ENCODE measurements at regions not wholly inside any gene's neighbourhood (a gene's known extent, or its start where the extent isn't known, plus 50 kb on each side); places are given as distances from the start of the nearest gene placed in this dataset.
A peak's percentile ranks its signal among the peaks of the same experiment; 100 is the strongest.

DNA sequence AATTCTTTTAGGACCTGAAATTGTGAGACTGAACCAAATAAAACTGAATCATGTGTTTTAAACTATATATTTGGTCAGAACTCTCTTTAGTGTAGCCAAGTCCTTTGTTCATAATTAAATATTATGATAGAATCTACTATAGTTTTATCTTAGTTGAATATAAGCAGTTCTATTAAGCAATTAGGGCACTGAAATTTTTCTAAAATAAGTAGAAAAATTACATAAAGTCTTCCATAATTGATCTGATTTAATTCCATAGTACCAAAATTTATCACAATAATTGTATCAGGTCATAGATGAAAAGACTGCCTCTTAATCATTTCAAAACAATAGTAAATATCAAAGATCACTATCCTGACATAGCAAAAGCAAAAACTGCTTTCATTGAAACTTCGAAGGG, 90.1 kb upstream of the BET1 start:
- Histone ChIP-seq H2AFZ (ENCODE audit: low read length) (no peak overlapping the region), H3K4me2 (ENCODE audit: extremely low read depth, insufficient read depth, low read length) (no peak overlapping the region), H3K4me1 (ENCODE audit: control insufficient read depth, extremely low read depth, insufficient read depth, low read length) (no peaks in the 10 kb centered on the region), H3K79me2 (ENCODE audit: control insufficient read depth, insufficient read depth, low read length) (no peaks in the 10 kb centered on the region), H3K27me3 (ENCODE audit: control insufficient read depth, insufficient read depth, low read length) (no peaks in the 10 kb centered on the region), H3K4me3 (replicated peaks in 1 of 4; ENCODE audit: control extremely low read depth in 1 of 4, insufficient read depth in 1 of 4, low read depth in 3 of 4, low read length in 4 of 4) (no peak overlapping the region), H3K9me3 (ENCODE audit: control insufficient read depth, insufficient read depth, low read depth, low read length) (no peaks in the 10 kb centered on the region), H3K36me3 (ENCODE audit: control insufficient read depth, insufficient read depth, low read length) (no peaks in the 10 kb centered on the region), H4K20me1 (ENCODE audit: control insufficient read depth, extremely low read depth, insufficient read depth, low read length) (no peaks in the 10 kb centered on the region), H3K9ac (ENCODE audit: insufficient read depth, low read length) (no peak overlapping the region), H3K27ac (ENCODE audit: insufficient read depth, low read length) (no peak overlapping the region)
- TF ChIP-seq, protein P1, sequence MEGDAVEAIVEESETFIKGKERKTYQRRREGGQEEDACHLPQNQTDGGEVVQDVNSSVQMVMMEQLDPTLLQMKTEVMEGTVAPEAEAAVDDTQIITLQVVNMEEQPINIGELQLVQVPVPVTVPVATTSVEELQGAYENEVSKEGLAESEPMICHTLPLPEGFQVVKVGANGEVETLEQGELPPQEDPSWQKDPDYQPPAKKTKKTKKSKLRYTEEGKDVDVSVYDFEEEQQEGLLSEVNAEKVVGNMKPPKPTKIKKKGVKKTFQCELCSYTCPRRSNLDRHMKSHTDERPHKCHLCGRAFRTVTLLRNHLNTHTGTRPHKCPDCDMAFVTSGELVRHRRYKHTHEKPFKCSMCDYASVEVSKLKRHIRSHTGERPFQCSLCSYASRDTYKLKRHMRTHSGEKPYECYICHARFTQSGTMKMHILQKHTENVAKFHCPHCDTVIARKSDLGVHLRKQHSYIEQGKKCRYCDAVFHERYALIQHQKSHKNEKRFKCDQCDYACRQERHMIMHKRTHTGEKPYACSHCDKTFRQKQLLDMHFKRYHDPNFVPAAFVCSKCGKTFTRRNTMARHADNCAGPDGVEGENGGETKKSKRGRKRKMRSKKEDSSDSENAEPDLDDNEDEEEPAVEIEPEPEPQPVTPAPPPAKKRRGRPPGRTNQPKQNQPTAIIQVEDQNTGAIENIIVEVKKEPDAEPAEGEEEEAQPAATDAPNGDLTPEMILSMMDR (conservative IDR thresholded peaks at IDR 0.05 in 1 of 2, IDR thresholded peaks at IDR 0.05 in 1 of 2; ENCODE audit: low read depth in 1 of 2, low read length in 2 of 2) = no peak
- TF ChIP-seq EZH2 (IDR thresholded peaks at IDR 0.05; ENCODE audit: low read length, missing control alignments) = no peak
- DNase-seq (ENCODE audit: low read depth in 2 of 2) = no peak

DNA sequence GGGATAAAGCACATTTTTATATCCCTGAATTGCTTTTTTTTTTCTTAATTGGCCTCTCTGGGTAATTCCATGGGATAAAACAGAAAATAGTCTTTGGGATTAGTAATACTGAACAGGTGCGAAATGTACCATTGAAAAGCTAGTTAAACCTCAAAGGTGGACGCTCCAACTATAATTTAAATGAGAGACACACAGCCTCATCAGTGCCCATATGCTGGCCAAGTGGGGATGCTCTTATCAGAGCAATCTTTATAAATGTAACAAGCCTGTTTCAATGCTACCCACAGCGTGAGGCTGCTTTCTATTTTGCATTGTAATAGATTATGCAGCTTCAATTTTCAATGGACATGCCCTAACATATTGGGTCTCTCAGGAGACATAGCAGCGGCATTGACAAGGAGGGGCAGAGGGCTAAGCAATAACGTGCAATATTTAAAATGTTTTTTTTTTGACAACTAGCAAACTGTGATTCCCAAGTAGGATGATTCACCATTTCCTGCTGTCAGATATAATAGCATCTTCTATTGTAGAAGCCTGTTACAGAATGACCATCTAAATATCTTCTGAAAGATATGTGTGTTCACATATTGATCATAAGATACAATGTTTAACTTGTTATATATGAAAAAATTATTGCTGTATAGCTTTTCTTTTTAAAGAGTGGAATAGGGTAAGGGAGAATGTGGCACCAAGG, 91.3 kb upstream of the BET1 start:
- Histone ChIP-seq H3K4me3 (replicated peaks in 1 of 4; ENCODE audit: control extremely low read depth in 1 of 4, insufficient read depth in 1 of 4, low read depth in 3 of 4, low read length in 4 of 4) (no peak overlapping the region), H4K20me1 (ENCODE audit: control insufficient read depth, extremely low read depth, insufficient read depth, low read length) (no peaks in the 10 kb centered on the region), H2AFZ (ENCODE audit: low read length) (no peak overlapping the region), H3K36me3 (ENCODE audit: control insufficient read depth, insufficient read depth, low read length) (no peaks in the 10 kb centered on the region), H3K9me3 (ENCODE audit: control insufficient read depth, insufficient read depth, low read depth, low read length) (no peaks in the 10 kb centered on the region), H3K27ac (ENCODE audit: insufficient read depth, low read length) (no peak overlapping the region), H3K79me2 (ENCODE audit: control insufficient read depth, insufficient read depth, low read length) (no peaks in the 10 kb centered on the region), H3K4me1 (ENCODE audit: control insufficient read depth, extremely low read depth, insufficient read depth, low read length) (no peaks in the 10 kb centered on the region), H3K4me2 (ENCODE audit: extremely low read depth, insufficient read depth, low read length) (no peak overlapping the region), H3K27me3 (ENCODE audit: control insufficient read depth, insufficient read depth, low read length) (no peaks in the 10 kb centered on the region), H3K9ac (ENCODE audit: insufficient read depth, low read length) (no peak overlapping the region)
- no peak for TF ChIP-seq EZH2 (IDR thresholded peaks at IDR 0.05; ENCODE audit: low read length, missing control alignments)
- TF ChIP-seq, protein P1 (conservative IDR thresholded peaks at IDR 0.05 in 1 of 2, IDR thresholded peaks at IDR 0.05 in 1 of 2; ENCODE audit: low read depth in 1 of 2, low read length in 2 of 2) = no peak
- no peak for DNase-seq (ENCODE audit: low read depth in 2 of 2)

DNA sequence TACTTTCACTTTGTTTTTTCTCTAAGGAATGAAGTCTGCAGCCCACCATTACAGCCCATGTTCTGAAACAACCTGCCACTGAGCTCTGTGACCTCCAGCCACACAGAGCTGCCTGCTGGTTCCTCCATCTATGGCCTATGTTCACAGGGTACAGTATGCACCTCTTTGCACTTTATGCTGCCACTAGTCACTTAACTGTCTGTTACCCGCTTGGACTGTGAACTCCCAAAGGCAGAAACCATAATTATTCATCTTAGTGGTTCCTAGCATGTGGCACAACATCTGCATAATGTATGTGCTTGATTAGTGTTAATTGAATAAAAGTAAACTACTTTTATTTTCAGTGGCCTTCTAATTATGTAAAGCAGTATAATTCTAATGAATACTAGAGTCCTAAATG, 95.5 kb upstream of the BET1 start:
- Histone ChIP-seq H3K36me3 (ENCODE audit: control insufficient read depth, insufficient read depth, low read length) (no peaks in the 10 kb centered on the region), H3K79me2 (ENCODE audit: control insufficient read depth, insufficient read depth, low read length) (no peaks in the 10 kb centered on the region), H2AFZ (ENCODE audit: low read length) (peak overlapping the region; percentile 47), H3K27me3 (ENCODE audit: control insufficient read depth, insufficient read depth, low read length) (no peaks in the 10 kb centered on the region), H4K20me1 (ENCODE audit: control insufficient read depth, extremely low read depth, insufficient read depth, low read length) (no peaks in the 10 kb centered on the region), H3K9me3 (ENCODE audit: control insufficient read depth, insufficient read depth, low read depth, low read length) (no peaks in the 10 kb centered on the region), H3K27ac (ENCODE audit: insufficient read depth, low read length) (no peak overlapping the region), H3K9ac (ENCODE audit: insufficient read depth, low read length) (no peak overlapping the region), H3K4me2 (ENCODE audit: extremely low read depth, insufficient read depth, low read length) (peak overlapping the region; percentile 40), H3K4me3 (replicated peaks in 1 of 4; ENCODE audit: control extremely low read depth in 1 of 4, insufficient read depth in 1 of 4, low read depth in 3 of 4, low read length in 4 of 4) (no peak overlapping the region), H3K4me1 (ENCODE audit: control insufficient read depth, extremely low read depth, insufficient read depth, low read length) (no peaks in the 10 kb centered on the region)
- no peak for DNase-seq (ENCODE audit: low read depth in 2 of 2)
- no peak for TF ChIP-seq EZH2 (IDR thresholded peaks at IDR 0.05; ENCODE audit: low read length, missing control alignments)
- TF ChIP-seq, protein P1 (conservative IDR thresholded peaks at IDR 0.05 in 1 of 2, IDR thresholded peaks at IDR 0.05 in 1 of 2; ENCODE audit: low read depth in 1 of 2, low read length in 2 of 2) = no peak
